ENCODE measurements at regions not wholly inside any gene's neighbourhood (a gene's known extent, or its start where the extent isn't known, plus 50 kb on each side); places are given as distances from the start of the nearest gene placed in this dataset.

- Histone ChIP-seq H2BK20ac (ENCODE audit: low read depth, low read length) (no peak overlapping the region), H3K14ac (replicated peaks; ENCODE audit: low read depth, low read length) (no peak overlapping the region), H3K79me1 (ENCODE audit: low read depth in 1 of 2, low read length in 2 of 2) (no peaks in the 10 kb centered on the region), H3K4me3 (ENCODE audit: insufficient read depth, low read depth, low read length) (no peak overlapping the region), H3K23ac (ENCODE audit: low read depth, low read length) (no peak overlapping the region), H2BK15ac (ENCODE audit: low read depth, low read length) (no peak overlapping the region), H3K4ac (ENCODE audit: low read depth, low read length) (no peak overlapping the region), H2AK9ac (replicated peaks; ENCODE audit: low read depth, low read length, poor library complexity) (no peak overlapping the region), H3K27me3 (ENCODE audit: control insufficient read depth, insufficient read depth, low read length) (no peaks in the 10 kb centered on the region), H2BK5ac (ENCODE audit: low read depth, low read length, poor library complexity, severe bottlenecking) (no peak overlapping the region), H3K9me3 (ENCODE audit: control insufficient read depth, insufficient read depth, low read length) (no peaks in the 10 kb centered on the region), H4K5ac (ENCODE audit: low read depth, low read length) (no peak overlapping the region), H4K8ac (ENCODE audit: low read depth in 2 of 2, low read length in 2 of 2) (no peak overlapping the region), H3K4me1 (ENCODE audit: control insufficient read depth, insufficient read depth, low read length) (no peaks in the 10 kb centered on the region), H4K91ac (ENCODE audit: insufficient read depth, low read depth, low read length) (no peak overlapping the region), H3K36me3 (ENCODE audit: control insufficient read depth, insufficient read depth, low read length) (no peaks in the 10 kb centered on the region), H3K9me1 (ENCODE audit: insufficient read depth, low read length) (no peaks in the 10 kb centered on the region; the same call in 1 of the 2 replicates), H2AK5ac (ENCODE audit: low read depth, low read length) (no peak overlapping the region), H3K18ac (ENCODE audit: low read depth, low read length) (no peak overlapping the region), H2BK120ac (ENCODE audit: low read depth, low read length) (no peak overlapping the region), H3K27ac (ENCODE audit: insufficient read depth, low read length) (no peak overlapping the region), H2AFZ (replicated peaks; ENCODE audit: low read length, poor library complexity) (no peak overlapping the region), H3K4me2 (ENCODE audit: low read depth, low read length) (no peak overlapping the region), H3K56ac (ENCODE audit: extremely low read depth, insufficient read depth, low read length) (no peak overlapping the region), H4K20me1 (ENCODE audit: insufficient read depth, low read length) (no peaks in the 10 kb centered on the region), H3K9ac (ENCODE audit: low read depth, low read length) (no peak overlapping the region)
- BruUV-seq (replicated peaks) = no TSS peak
- ATAC-seq (ENCODE audit: low read depth) (no peak; the same call in 1 of the 2 replicates), DNase-seq (no peak)
- CTCF ChIA-PET = no interaction called here
- in situ Hi-C loops (cut with MboI; ENCODE audit: low sequenced_read_pairs) (no loop called here), intact Hi-C loops (cut with micrococcal nuclease) (no loop called here), dilution Hi-C loops (cut with HindIII; ENCODE audit: low sequenced_read_pairs, unreplicated experiment) (no loop called here)
- WGBS, 2 experiments (ENCODE audit: extremely low coverage in 2 of 2, insufficient read length in 1 of 2) = 89% methylated on average over 4 of the region's 4 CpGs; no CpG with 5 or more reads in 1 of the 2 experiments
- POLR2A ChIA-PET (ENCODE audit: unreplicated experiment) = no interaction called here
- TF ChIP-seq CEBPB (IDR thresholded peaks at IDR 0.05; ENCODE audit: low read depth, low read length) (no peak), RFX5 (IDR thresholded peaks at IDR 0.05; ENCODE audit: low read depth, low read length) (no peak), POLR2A (IDR thresholded peaks at IDR 0.05; ENCODE audit: low read depth, low read length) (no peak), FOS (IDR thresholded peaks at IDR 0.05; ENCODE audit: low read depth, low read length) (no peak), RCOR1 (IDR thresholded peaks at IDR 0.05; ENCODE audit: insufficient replicate concordance, low read length) (no peak), SMC3 (IDR thresholded peaks at IDR 0.05; ENCODE audit: low read depth, low read length) (no peak), BHLHE40 (IDR thresholded peaks at IDR 0.05; ENCODE audit: low read depth, low read length) (no peak), MAZ (IDR thresholded peaks at IDR 0.05; ENCODE audit: borderline replicate concordance, low read depth, low read length) (no peak), MAFK (IDR thresholded peaks at IDR 0.05; ENCODE audit: low read depth, low read length) (no peak), RAD21 (IDR thresholded peaks at IDR 0.05; ENCODE audit: low read length) (no peak), CHD1 (IDR thresholded peaks at IDR 0.05; ENCODE audit: low read depth, low read length) (no peak), ELK1 (IDR thresholded peaks at IDR 0.05; ENCODE audit: borderline replicate concordance, low read depth, low read length) (no peak), USF2 (IDR thresholded peaks at IDR 0.05; ENCODE audit: low read depth, low read length) (no peak), MXI1 (IDR thresholded peaks at IDR 0.05; ENCODE audit: borderline replicate concordance, low read depth, low read length) (no peak), NFE2L2 (IDR thresholded peaks at IDR 0.05; ENCODE audit: low read depth, low read length) (no peak), CTCF (conservative IDR thresholded peaks at IDR 0.05; ENCODE audit: low read depth, low read length) (no peak)
Observed at GRCh38 chr7:12091231-12091630, 119.9 kb upstream of the TMEM106B start.
